Astrocyte of the cerebellum (primary cell): ENCODE measurements at regions not wholly inside any gene's neighbourhood (a gene's known extent, or its start where the extent isn't known, plus 50 kb on each side); places are given as distances from the start of the nearest gene placed in this dataset.

ENCODE experiments used
- DNase-seq: peaks from one replicate; pipeline ENCODE4 v3.0.0-alpha.2; 2011; ENCODE audit warnings: low read depth
- H3K4me3 ChIP-seq: 2 replicates; pipeline ENCODE4 v1.5.1; 2011; ENCODE audit warnings: mild to moderate bottlenecking, low read depth, low read length, moderate library complexity
- CTCF ChIP-seq: IDR thresholded peaks from 2 replicates; pipeline ENCODE4 v1.5.1; 2012; ENCODE audit warnings: low read length, low read depth, moderate library complexity, mild to moderate bottlenecking; ENCODE audit errors: missing control alignments
- in situ Hi-C: cut with HindIII; loops from 2 replicates; pipeline ENCODE4 v1.10.0; 2017; ENCODE audit warnings: low sequenced_read_pairs

- in situ Hi-C loops = no loop called here
- H3K4me3 ChIP-seq = no peak overlapping the region
- DNase-seq = no peak
- no peak for TF ChIP-seq CTCF
These were observed 289.0 kb downstream of the ALG10 start for GRCh38 chr12:34311337-34311736.

- in situ Hi-C loops = no loop called here
- H3K4me3 ChIP-seq = no peak overlapping the region
- no peak for TF ChIP-seq CTCF
- no peak for DNase-seq
These were observed 305.4 kb downstream of the ALG10 start for GRCh38 chr12:34327671-34328070.

GRCh38 chr12:34333337-34333736, 311.0 kb downstream of the ALG10 start:
- no peak for TF ChIP-seq CTCF
- H3K4me3 ChIP-seq = no peak overlapping the region
- in situ Hi-C loops = no loop called here
- no peak for DNase-seq

GRCh38 chr12:34334538-34334937, 312.2 kb downstream of the ALG10 start:
- in situ Hi-C loops = no loop called here

GRCh38 chr12:34334953-34335743, 312.9 kb downstream of the ALG10 start:
- TF ChIP-seq CTCF = no peak
- no peak overlapping the region for H3K4me3 ChIP-seq
- in situ Hi-C loops = no loop called here
- no peak for DNase-seq

More at GRCh38 chr12:34334538-34334937, 312.2 kb downstream of the ALG10 start:
- no peak for TF ChIP-seq CTCF
- DNase-seq = no peak
- no peak overlapping the region for H3K4me3 ChIP-seq

- no peak for TF ChIP-seq CTCF
- DNase-seq = no peak
- in situ Hi-C loops = no loop called here
- no peak overlapping the region for H3K4me3 ChIP-seq
These were observed 313.5 kb downstream of the ALG10 start for GRCh38 chr12:34335819-34336262.
